HG03432 (cell line): ENCODE measurements at regions not wholly inside any gene's neighbourhood (a gene's known extent, or its start where the extent isn't known, plus 50 kb on each side); places are given as distances from the start of the nearest gene placed in this dataset.

ENCODE experiments used
- ATAC-seq: cut with Tn5 transposase; IDR thresholded peaks from one replicate; pipeline ENCODE4 v1.9.1; 2021; ENCODE audit warnings: mild to moderate bottlenecking, moderate library complexity; ENCODE audit not compliant: unreplicated experiment

GRCh38 chr13:34001389-34001788, 183.4 kb downstream of the RFC3 start:
- no peak for ATAC-seq

GRCh38 chr13:34002141-34002540, 184.2 kb downstream of the RFC3 start:
- ATAC-seq: no peak

GRCh38 chr13:34002924-34003323, 185.0 kb downstream of the RFC3 start:
- ATAC-seq: no peak

- no peak for ATAC-seq
These were observed 185.7 kb downstream of the RFC3 start for GRCh38 chr13:34003656-34004055.

GRCh38 chr13:34004676-34005075, 186.7 kb downstream of the RFC3 start:
- no peak for ATAC-seq

- ATAC-seq: no peak
These were observed 188.1 kb downstream of the RFC3 start for GRCh38 chr13:34006011-34006410.

- no peak for ATAC-seq
These were observed 193.7 kb downstream of the RFC3 start for GRCh38 chr13:34011552-34012085.

- ATAC-seq: no peak
These were observed 194.4 kb downstream of the RFC3 start for GRCh38 chr13:34012382-34012781.

GRCh38 chr13:34013061-34013460, 195.1 kb downstream of the RFC3 start:
- no peak for ATAC-seq

GRCh38 chr13:34017231-34017630, 199.3 kb downstream of the RFC3 start:
- ATAC-seq: no peak

- no peak for ATAC-seq
These were observed 201.9 kb downstream of the RFC3 start for GRCh38 chr13:34019870-34020269.

GRCh38 chr13:34020388-34020787, 202.4 kb downstream of the RFC3 start:
- no peak for ATAC-seq

- ATAC-seq: no peak
These were observed 203.7 kb downstream of the RFC3 start for GRCh38 chr13:34021619-34022018.

- ATAC-seq: no peak
These were observed 207.8 kb downstream of the RFC3 start for GRCh38 chr13:34025746-34026145.

GRCh38 chr13:34026308-34026707, 208.4 kb downstream of the RFC3 start:
- no peak for ATAC-seq

- no peak for ATAC-seq
These were observed 210.8 kb downstream of the RFC3 start for GRCh38 chr13:34028496-34029442.

GRCh38 chr13:34030782-34031181, 212.8 kb downstream of the RFC3 start:
- no peak for ATAC-seq

GRCh38 chr13:34031610-34032009, 213.7 kb downstream of the RFC3 start:
- ATAC-seq: no peak

GRCh38 chr13:34034411-34034810, 216.5 kb downstream of the RFC3 start:
- ATAC-seq: no peak

- no peak for ATAC-seq
These were observed 217.2 kb downstream of the RFC3 start for GRCh38 chr13:34035178-34035577.

- no peak for ATAC-seq
These were observed 217.9 kb downstream of the RFC3 start for GRCh38 chr13:34035676-34036325.
